ENCODE measurements at regions not wholly inside any gene's neighbourhood (a gene's known extent, or its start where the extent isn't known, plus 50 kb on each side); places are given as distances from the start of the nearest gene placed in this dataset.

GRCh38 chr6:153698637-153699036 is 340.4 kb upstream of the OPRM1 start:
- no peak for TF ChIP-seq SP1 (IDR thresholded peaks at IDR 0.05)
- TF ChIP-seq FOXK2 (IDR thresholded peaks at IDR 0.05), result no peak
- TF ChIP-seq SUZ12 (IDR thresholded peaks at IDR 0.05), result no peak
- TF ChIP-seq TARDBP (IDR thresholded peaks at IDR 0.05), result no peak
- TF ChIP-seq L3MBTL2 (conservative IDR thresholded peaks at IDR 0.05), result no peak
- no peak for TF ChIP-seq FOXM1 (IDR thresholded peaks at IDR 0.05; ENCODE audit: borderline replicate concordance)

Data from HEK293T (cell line).